ENCODE measurements at regions not wholly inside any gene's neighbourhood (a gene's known extent, or its start where the extent isn't known, plus 50 kb on each side); places are given as distances from the start of the nearest gene placed in this dataset.

DNA sequence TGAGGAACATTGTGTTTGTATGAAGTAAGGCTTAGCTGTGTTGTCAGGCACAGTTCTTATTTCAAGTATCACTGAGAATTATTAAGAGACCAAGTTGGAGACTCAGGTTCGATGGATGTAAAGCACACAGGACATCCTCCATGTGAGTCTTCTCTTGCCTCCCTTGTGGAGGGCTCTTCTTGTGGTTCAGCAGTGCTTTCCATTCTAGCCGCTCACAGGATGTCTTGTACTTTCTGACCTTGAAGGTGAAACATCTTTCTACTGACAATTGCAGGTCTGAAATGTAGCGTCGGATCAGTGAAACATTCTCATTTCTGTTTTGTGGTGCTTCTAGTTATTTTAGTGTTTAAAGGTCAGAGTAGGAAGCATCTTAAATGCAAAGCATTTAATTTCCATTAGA lies 154.6 kb downstream of the HIPK3 start:
- Histone ChIP-seq H3K27ac (no peak overlapping the region), H3K4me3 (no peak overlapping the region), H3K36me3 (replicated peaks in 1 of 2) (no peaks in the 10 kb centered on the region), H3K4me1 (replicated peaks in 1 of 2) (no peaks in the 10 kb centered on the region), H3K27me3 (no peaks in the 10 kb centered on the region), H3K9me3 (replicated peaks in 1 of 3) (no peaks in the 10 kb centered on the region)
- intact Hi-C loops (cut with DNase I) = no loop called here
- DNase-seq = no peak
- no peak for TF ChIP-seq POLR2A (IDR thresholded peaks at IDR 0.05)
- TF ChIP-seq, protein P1, sequence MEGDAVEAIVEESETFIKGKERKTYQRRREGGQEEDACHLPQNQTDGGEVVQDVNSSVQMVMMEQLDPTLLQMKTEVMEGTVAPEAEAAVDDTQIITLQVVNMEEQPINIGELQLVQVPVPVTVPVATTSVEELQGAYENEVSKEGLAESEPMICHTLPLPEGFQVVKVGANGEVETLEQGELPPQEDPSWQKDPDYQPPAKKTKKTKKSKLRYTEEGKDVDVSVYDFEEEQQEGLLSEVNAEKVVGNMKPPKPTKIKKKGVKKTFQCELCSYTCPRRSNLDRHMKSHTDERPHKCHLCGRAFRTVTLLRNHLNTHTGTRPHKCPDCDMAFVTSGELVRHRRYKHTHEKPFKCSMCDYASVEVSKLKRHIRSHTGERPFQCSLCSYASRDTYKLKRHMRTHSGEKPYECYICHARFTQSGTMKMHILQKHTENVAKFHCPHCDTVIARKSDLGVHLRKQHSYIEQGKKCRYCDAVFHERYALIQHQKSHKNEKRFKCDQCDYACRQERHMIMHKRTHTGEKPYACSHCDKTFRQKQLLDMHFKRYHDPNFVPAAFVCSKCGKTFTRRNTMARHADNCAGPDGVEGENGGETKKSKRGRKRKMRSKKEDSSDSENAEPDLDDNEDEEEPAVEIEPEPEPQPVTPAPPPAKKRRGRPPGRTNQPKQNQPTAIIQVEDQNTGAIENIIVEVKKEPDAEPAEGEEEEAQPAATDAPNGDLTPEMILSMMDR (IDR thresholded peaks at IDR 0.05) = no peak
- WGBS, 4 donors = 78 to 85% (median 81%) methylated on average over 4 of the region's 4 CpGs

GRCh38 chr11:33410086-33410765 lies 153.0 kb downstream of the HIPK3 start:
- WGBS, 4 donors = 61 to 77% (median 68%) methylated on average over 4 of the region's 4 CpGs
- TF ChIP-seq, protein P1 (IDR thresholded peaks at IDR 0.05) = no peak
- no peak for TF ChIP-seq POLR2A (IDR thresholded peaks at IDR 0.05)

More at GRCh38 chr11:33410086-33410765, 153.0 kb downstream of the HIPK3 start:
- Histone ChIP-seq H3K9me3 (replicated peaks in 1 of 3) (no peaks in the 10 kb centered on the region), H3K27ac (no peak overlapping the region), H3K4me1 (replicated peaks in 1 of 2) (no peaks in the 10 kb centered on the region), H3K27me3 (no peaks in the 10 kb centered on the region), H3K36me3 (replicated peaks in 1 of 2) (no peaks in the 10 kb centered on the region), H3K4me3 (no peak overlapping the region)
- no peak for DNase-seq
- intact Hi-C loops (cut with DNase I) = no loop called here

Small RNA genes in the stretch of these regions (small RNA-seq; reads per million reads assigned to genes)
- gene AL133399.1 = 0 reads per million in 2 donors

All from adrenal gland (tissue), 9 donors.